HFF-Myc (cell line): ENCODE measurements at regions not wholly inside any gene's neighbourhood (a gene's known extent, or its start where the extent isn't known, plus 50 kb on each side); places are given as distances from the start of the nearest gene placed in this dataset.

Experiments used
- DNase-seq: peaks from one replicate; pipeline ENCODE4 v3.0.0-alpha.2; 2011; ENCODE audit warnings: low read depth; ENCODE audit errors: extremely low read depth
- H3K4me3 ChIP-seq: replicated peaks from 2 replicates; pipeline ENCODE4 v1.5.1; 2011; ENCODE audit warnings: low read depth, mild to moderate bottlenecking, control low read depth, low read length
- CTCF ChIP-seq: IDR thresholded peaks from 2 replicates; pipeline ENCODE4 v1.5.1; 2012; ENCODE audit warnings: mild to moderate bottlenecking, low read depth, low read length, control low read depth; ENCODE audit errors: missing control alignments

DNA sequence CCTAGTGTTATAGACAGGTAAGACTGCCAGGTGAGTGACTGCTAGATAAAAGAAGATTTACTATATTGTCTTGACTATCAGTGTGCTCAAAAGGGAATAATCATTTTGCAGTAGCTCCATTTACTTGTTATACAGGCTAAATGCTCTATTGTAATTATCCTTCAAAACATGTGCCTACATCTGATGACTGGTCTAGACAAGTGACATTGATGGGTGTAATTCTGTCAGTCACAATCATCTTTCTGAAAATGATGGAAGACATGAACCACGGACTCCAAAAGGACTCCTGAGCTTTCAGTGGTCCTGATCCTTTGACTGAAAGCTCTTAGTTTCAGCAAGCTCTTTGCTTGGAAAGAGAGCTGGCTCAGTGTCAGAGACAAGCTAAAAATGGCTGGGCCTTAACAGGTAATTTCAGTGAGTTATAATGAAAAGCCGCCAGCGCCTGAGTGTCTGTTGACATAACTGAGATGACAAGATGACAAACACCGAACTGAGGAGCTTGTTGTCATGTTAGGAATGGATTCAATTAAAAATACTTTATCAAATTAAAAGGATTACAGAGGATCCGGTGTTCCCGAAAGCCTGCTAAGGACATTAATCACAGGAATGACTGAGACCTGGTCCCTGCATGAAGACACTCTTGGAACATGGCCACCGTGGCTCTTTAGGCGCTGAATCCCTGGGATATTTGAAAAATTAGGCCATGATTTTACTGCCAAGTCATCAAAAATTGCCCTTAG is 141.7 kb downstream of the CMPK2 start:
- no peak overlapping the region for H3K4me3 ChIP-seq
- no peak for TF ChIP-seq CTCF
- DNase-seq, result no peak

- DNase-seq, result no peak
- no peak for TF ChIP-seq CTCF
- no peak overlapping the region for H3K4me3 ChIP-seq
Observed at GRCh38 chr2:6724605-6725140, 141.0 kb downstream of the CMPK2 start.

GRCh38 chr2:6728156-6728555 is 137.6 kb downstream of the CMPK2 start:
- TF ChIP-seq CTCF, result no peak
- no peak for DNase-seq
- H3K4me3 ChIP-seq, result no peak overlapping the region

- no peak overlapping the region for H3K4me3 ChIP-seq
- TF ChIP-seq CTCF, result no peak
- DNase-seq, result no peak
Observed at GRCh38 chr2:6730003-6730402, 135.7 kb downstream of the CMPK2 start.

GRCh38 chr2:6730649-6731532 is 134.8 kb downstream of the CMPK2 start:
- no peak for TF ChIP-seq CTCF
- DNase-seq, result no peak
- no peak overlapping the region for H3K4me3 ChIP-seq

DNA sequence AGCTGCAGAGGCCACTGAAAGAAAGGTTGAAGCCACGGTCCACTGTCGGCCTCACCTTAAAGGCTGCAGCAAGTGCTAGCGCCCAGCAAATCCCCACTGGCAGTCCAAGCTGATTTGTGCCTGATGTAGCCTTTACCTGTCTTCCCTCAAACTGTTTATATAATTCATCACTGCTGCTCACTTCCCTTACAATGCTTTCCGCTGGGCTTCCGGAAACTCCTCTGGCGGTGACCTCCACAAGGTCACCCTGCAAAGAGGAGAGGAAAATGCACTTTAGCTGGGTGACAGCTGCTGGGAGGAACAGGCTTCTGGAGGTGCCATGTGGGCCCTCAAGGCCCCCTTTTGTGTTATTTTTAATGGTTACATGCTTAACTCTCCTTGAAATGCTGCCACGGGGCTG is 126.2 kb downstream of the CMPK2 start:
- no peak for DNase-seq
- no peak for TF ChIP-seq CTCF
- H3K4me3 ChIP-seq, result no peak overlapping the region
